ENCODE measurements at regions not wholly inside any gene's neighbourhood (a gene's known extent, or its start where the extent isn't known, plus 50 kb on each side); places are given as distances from the start of the nearest gene placed in this dataset.
"Not testable (repeated sequence)": the region's sequence is repeated elsewhere in the genome, so short reads cannot be mapped to it uniquely, and the experiment has no call there.

- no peak for DNase-seq (ENCODE audit: low read depth in 3 of 3, low spot score in 2 of 3)
Observed at GRCh38 chr6:112459758-112460304, 112.7 kb downstream of the RFPL4B start.

- no peak for DNase-seq (ENCODE audit: low read depth in 3 of 3, low spot score in 2 of 3)
Observed at GRCh38 chr6:112464901-112465665, 118.0 kb downstream of the RFPL4B start.

- DNase-seq (ENCODE audit: low read depth in 3 of 3, low spot score in 2 of 3), result no peak
Observed at GRCh38 chr6:112466373-112467151, 119.4 kb downstream of the RFPL4B start.

GRCh38 chr6:112468359-112468758 lies 121.2 kb downstream of the RFPL4B start:
- DNase-seq (ENCODE audit: low read depth in 3 of 3, low spot score in 2 of 3), result no peak

GRCh38 chr6:112469306-112469705 lies 122.2 kb downstream of the RFPL4B start:
- no peak for DNase-seq (ENCODE audit: low read depth in 3 of 3, low spot score in 2 of 3)

- no peak for DNase-seq (ENCODE audit: low read depth in 3 of 3, low spot score in 2 of 3)
Observed at GRCh38 chr6:112470376-112470775, 123.2 kb downstream of the RFPL4B start.

- DNase-seq (ENCODE audit: low read depth in 3 of 3, low spot score in 2 of 3), result no peak
Observed at GRCh38 chr6:112470950-112471349, 123.8 kb downstream of the RFPL4B start.

GRCh38 chr6:112475083-112475482 lies 128.0 kb downstream of the RFPL4B start:
- DNase-seq (ENCODE audit: low read depth in 3 of 3, low spot score in 2 of 3), result no peak

- DNase-seq (ENCODE audit: low read depth in 3 of 3, low spot score in 2 of 3), result no peak
Observed at GRCh38 chr6:112477125-112477524, 130.0 kb downstream of the RFPL4B start.

GRCh38 chr6:112478036-112478435 lies 130.9 kb downstream of the RFPL4B start:
- DNase-seq (ENCODE audit: low read depth in 3 of 3, low spot score in 2 of 3), result no peak

- not testable (repeated sequence) for DNase-seq (ENCODE audit: low read depth in 3 of 3, low spot score in 2 of 3)
Observed at GRCh38 chr6:112479975-112480374, 132.8 kb downstream of the RFPL4B start.

GRCh38 chr6:112480553-112480952 lies 133.4 kb downstream of the RFPL4B start:
- DNase-seq (ENCODE audit: low read depth in 3 of 3, low spot score in 2 of 3), result no peak

GRCh38 chr6:112481211-112481610 lies 134.1 kb downstream of the RFPL4B start:
- DNase-seq (ENCODE audit: low read depth in 3 of 3, low spot score in 2 of 3), result no peak

GRCh38 chr6:112482373-112482772 lies 135.2 kb downstream of the RFPL4B start:
- no peak for DNase-seq (ENCODE audit: low read depth in 3 of 3, low spot score in 2 of 3)

- no peak for DNase-seq (ENCODE audit: low read depth in 3 of 3, low spot score in 2 of 3)
Observed at GRCh38 chr6:112485120-112485826, 138.1 kb downstream of the RFPL4B start.

GRCh38 chr6:112485827-112486212 lies 138.7 kb downstream of the RFPL4B start:
- no peak for DNase-seq (ENCODE audit: low read depth in 3 of 3, low spot score in 2 of 3)

- no peak for DNase-seq (ENCODE audit: low read depth in 3 of 3, low spot score in 2 of 3)
Observed at GRCh38 chr6:112486454-112486853, 139.3 kb downstream of the RFPL4B start.

- DNase-seq (ENCODE audit: low read depth in 3 of 3, low spot score in 2 of 3), result no peak
Observed at GRCh38 chr6:112488238-112488637, 141.1 kb downstream of the RFPL4B start.

GRCh38 chr6:112501705-112502104 lies 154.6 kb downstream of the RFPL4B start:
- peak; percentile 33 to 47 (median 41) for DNase-seq (ENCODE audit: low read depth in 3 of 3, low spot score in 2 of 3)

GRCh38 chr6:112502351-112503090 lies 155.4 kb downstream of the RFPL4B start:
- no peak for DNase-seq (ENCODE audit: low read depth in 3 of 3, low spot score in 2 of 3)
